Liver (tissue), 8 donors: ENCODE measurements at regions not wholly inside any gene's neighbourhood (a gene's known extent, or its start where the extent isn't known, plus 50 kb on each side); places are given as distances from the start of the nearest gene placed in this dataset.

ENCODE experiments used
- DNase-seq: peaks from one replicate; pipeline ENCODE4 v3.0.0-alpha.2; 2017; ENCODE audit warnings: low spot score
- H3K27ac ChIP-seq, 2 donors: one replicate each; pipeline ENCODE4 v1.7.0; 2013; ENCODE audit warnings: inconsistent platforms in 2 of 2, low read length in 2 of 2, control low read depth in 1 of 2, low read depth in 1 of 2, mild to moderate bottlenecking in 1 of 2
- H3K27me3 ChIP-seq, 4 donors: one replicate each; pipeline versions ENCODE4 v1.6.1 to v1.7.0; 2013; ENCODE audit warnings: low read length in 3 of 4, inconsistent platforms in 1 of 4, mild to moderate bottlenecking in 1 of 4, moderate library complexity in 1 of 4; ENCODE audit not compliant: control insufficient read depth in 4 of 4, insufficient read depth in 4 of 4
- H3K36me3 ChIP-seq, 4 donors: one replicate each; pipeline versions ENCODE4 v1.6.1 to v1.7.0; 2013; ENCODE audit warnings: low read length in 3 of 4, mild to moderate bottlenecking in 3 of 4, low read depth in 1 of 4, moderate library complexity in 1 of 4; ENCODE audit not compliant: control insufficient read depth in 4 of 4, insufficient read depth in 3 of 4
- H3K4me1 ChIP-seq, 4 donors: one replicate each; pipeline versions ENCODE4 v1.6.1 to v1.7.0; 2013; ENCODE audit warnings: low read length in 3 of 4, mild to moderate bottlenecking in 3 of 4, moderate library complexity in 1 of 4; ENCODE audit not compliant: control insufficient read depth in 4 of 4, insufficient read depth in 4 of 4
- H3K4me3 ChIP-seq, 3 donors: one replicate each; pipeline versions ENCODE4 v1.6.1 to v1.7.0; 2013; ENCODE audit warnings: low read length in 3 of 3, control low read depth in 1 of 3, low read depth in 1 of 3, mild to moderate bottlenecking in 1 of 3
- H3K9ac ChIP-seq, 2 donors: one replicate each; pipeline ENCODE4 v1.7.0; 2013; ENCODE audit warnings: low read length in 2 of 2, mild to moderate bottlenecking in 2 of 2, moderate library complexity in 2 of 2, control low read depth in 1 of 2, low read depth in 1 of 2
- H3K9me3 ChIP-seq, 4 donors: one replicate each; pipeline versions ENCODE4 v1.6.1 to v1.7.0; 2013; ENCODE audit warnings: low read length in 3 of 4; ENCODE audit not compliant: control insufficient read depth in 4 of 4
- CTCF ChIP-seq: fragments of 150-350 bp; IDR thresholded peaks from 2 replicates; pipeline ENCODE4 v1.5.1; 2017; ENCODE audit warnings: improper control_type of control experiment, low read depth, low read length; ENCODE audit not compliant: missing input control
- EGR1 ChIP-seq, 2 donors: IDR thresholded peaks; 2 replicates each; pipeline ENCODE4 v1.6.1; 2016 to 2018; ENCODE audit warnings: antibody characterized with exemption in 2 of 2, low read depth in 2 of 2
- GABPA ChIP-seq, 2 donors: IDR thresholded peaks in 1 of 2; conservative IDR thresholded peaks in 1 of 2; 2 replicates each; pipeline ENCODE4 v1.6.1; 2016; ENCODE audit warnings: antibody characterized with exemption in 2 of 2, mild to moderate bottlenecking in 1 of 2, moderate library complexity in 1 of 2
- HNF4G ChIP-seq: IDR thresholded peaks from 2 replicates; pipeline ENCODE4 v1.6.1; 2016; ENCODE audit warnings: antibody characterized with exemption
- JUND ChIP-seq, 2 donors: IDR thresholded peaks; 2 replicates each; pipeline ENCODE4 v1.6.1; 2016; ENCODE audit warnings: antibody characterized with exemption in 2 of 2
- MAX ChIP-seq: IDR thresholded peaks from 2 replicates; pipeline ENCODE4 v1.6.1; 2016; ENCODE audit warnings: antibody characterized with exemption
- NR2F2 ChIP-seq: IDR thresholded peaks from 2 replicates; pipeline ENCODE4 v1.6.1; 2016; ENCODE audit warnings: antibody characterized with exemption
- RAD21 ChIP-seq, 2 donors: IDR thresholded peaks; 2 replicates each; pipeline ENCODE4 v1.6.1; 2016; ENCODE audit warnings: antibody characterized with exemption in 2 of 2, mild to moderate bottlenecking in 2 of 2
- REST ChIP-seq: IDR thresholded peaks from 2 replicates; pipeline ENCODE4 v1.6.1; 2016; ENCODE audit warnings: antibody characterized with exemption, mild to moderate bottlenecking
- SP1 ChIP-seq: IDR thresholded peaks from 2 replicates; pipeline ENCODE4 v1.6.1; 2018; ENCODE audit warnings: antibody characterized with exemption, mild to moderate bottlenecking
- TAF1 ChIP-seq: conservative IDR thresholded peaks from 2 replicates; pipeline ENCODE4 v1.6.1; 2016; ENCODE audit warnings: antibody characterized with exemption, mild to moderate bottlenecking
- YY1 ChIP-seq: IDR thresholded peaks from 2 replicates; pipeline ENCODE4 v1.6.1; 2016; ENCODE audit warnings: antibody characterized with exemption, mild to moderate bottlenecking
- ZBTB33 ChIP-seq: IDR thresholded peaks from 2 replicates; pipeline ENCODE4 v1.6.1; 2016; ENCODE audit warnings: antibody characterized with exemption
- WGBS: extraction: QIAGEN DNeasy Blood & Tissue Kit; methylation state at CpG from one replicate; pipeline ENCODE4 v1.1.7; 2013; 5-methylcytosine and 5-hydroxymethylcytosine counted together
- TF ChIP-seq, protein P1 (sequence below): IDR thresholded peaks from 2 replicates; pipeline ENCODE4 v1.6.1; 2016; ENCODE audit warnings: antibody characterized with exemption
- donor health status: healthy.
- donor health status: healthy.
- donor health status: healthy.
- donor health status: healthy.
- donor health status: healthy.

- H3K9me3 ChIP-seq, result no peaks in the 10 kb centered on the region
- H3K27ac ChIP-seq, result no peak overlapping the region
- no peak overlapping the region for H3K4me3 ChIP-seq
- no peaks in the 10 kb centered on the region for H3K4me1 ChIP-seq
- no peaks in the 10 kb centered on the region for H3K36me3 ChIP-seq
- no peaks in the 10 kb centered on the region for H3K27me3 ChIP-seq
- no peak for TF ChIP-seq REST
- TF ChIP-seq JUND (IDR thresholded peaks at IDR 0.05), result no peak
- no peak for TF ChIP-seq ZBTB33
- TF ChIP-seq HNF4G, result no peak
- TF ChIP-seq EGR1 (IDR thresholded peaks at IDR 0.05; ENCODE audit: low read depth in 2 of 2), result no peak
- TF ChIP-seq, protein P1, sequence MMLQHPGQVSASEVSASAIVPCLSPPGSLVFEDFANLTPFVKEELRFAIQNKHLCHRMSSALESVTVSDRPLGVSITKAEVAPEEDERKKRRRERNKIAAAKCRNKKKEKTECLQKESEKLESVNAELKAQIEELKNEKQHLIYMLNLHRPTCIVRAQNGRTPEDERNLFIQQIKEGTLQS, result no peak
- TF ChIP-seq YY1, result no peak
- no peak for TF ChIP-seq RAD21 (IDR thresholded peaks at IDR 0.05)
- TF ChIP-seq CTCF, result no peak
- TF ChIP-seq SP1, result no peak
- no peak for TF ChIP-seq NR2F2
- TF ChIP-seq GABPA (IDR thresholded peaks at IDR 0.05 in 1 of 2, conservative IDR thresholded peaks at IDR 0.05 in 1 of 2), result no peak
- no peak for TF ChIP-seq MAX
- no peak overlapping the region for H3K9ac ChIP-seq
- 98% methylated on average over 2 of the region's 2 CpGs for WGBS
- DNase-seq, result no peak
These were observed 206.0 kb upstream of the JUN start for GRCh38 chr1:58989845-58990244.

GRCh38 chr1:58991305-58991704, 207.5 kb upstream of the JUN start:
- no peaks in the 10 kb centered on the region for H3K9me3 ChIP-seq
- TF ChIP-seq HNF4G (no peak), MAX (no peak), EGR1 (IDR thresholded peaks at IDR 0.05; ENCODE audit: low read depth in 2 of 2) (no peak), YY1 (no peak), CTCF (no peak), NR2F2 (no peak), TAF1 (no peak)
- no peak overlapping the region for H3K27ac ChIP-seq
- H3K36me3 ChIP-seq, result no peaks in the 10 kb centered on the region
- H3K4me1 ChIP-seq, result no peaks in the 10 kb centered on the region
- no peak for DNase-seq
- H3K9ac ChIP-seq, result no peak overlapping the region
- no peaks in the 10 kb centered on the region for H3K27me3 ChIP-seq
- 83% methylated on average over 1 of the region's 1 CpG for WGBS
- H3K4me3 ChIP-seq, result no peak overlapping the region
